ENCODE measurements at regions not wholly inside any gene's neighbourhood (a gene's known extent, or its start where the extent isn't known, plus 50 kb on each side); places are given as distances from the start of the nearest gene placed in this dataset.

- H3K27ac Mint-ChIP-seq, result no peak overlapping the region
- no peaks in the 10 kb centered on the region for H3K36me3 Mint-ChIP-seq
- no peaks in the 10 kb centered on the region for H3K36me3 ChIP-seq (ENCODE audit: control insufficient read depth in 2 of 3, insufficient read depth in 3 of 3, low read length in 3 of 3)
- H3K27me3 ChIP-seq (ENCODE audit: control insufficient read depth in 2 of 2, insufficient read depth in 2 of 2, low read length in 2 of 2), result no peaks in the 10 kb centered on the region
- CTCF ChIA-PET, result no interaction called here
- POLR2A ChIA-PET, result no interaction called here
- H3K9me3 Mint-ChIP-seq, result no peaks in the 10 kb centered on the region
- DNase-seq (no peak), ATAC-seq (no peak)
- no peaks in the 10 kb centered on the region for H3K9me3 ChIP-seq (ENCODE audit: control insufficient read depth in 2 of 3, low read length in 3 of 3)
- H3K4me3 Mint-ChIP-seq, result no peak overlapping the region
- no peaks in the 10 kb centered on the region for H3K4me1 Mint-ChIP-seq
- no peak overlapping the region for H3K4me3 ChIP-seq (ENCODE audit: low read length)
- peaks cover 0 to 9% (median 0%) of the 10 kb centered on the region in 5 donors for H3K27me3 Mint-ChIP-seq
- intact Hi-C loops (cut with micrococcal nuclease), result loop anchor here in 1 of 2 donors (5.0 kb wide), 1 partner anchor 206 kb away; no protein-coding TSS in a partner anchor
- H3K4me1 ChIP-seq (ENCODE audit: control insufficient read depth in 2 of 2, insufficient read depth in 2 of 2, low read length in 2 of 2), result no peaks in the 10 kb centered on the region
- no peak overlapping the region for H3K27ac ChIP-seq (ENCODE audit: low read depth, low read length)
These were observed 108.9 kb upstream of the USP25 start for GRCh38 chr21:15620892-15621291.

- Histone ChIP-seq H3K27me3 (ENCODE audit: control insufficient read depth in 2 of 2, insufficient read depth in 2 of 2, low read length in 2 of 2) (no peaks in the 10 kb centered on the region), H3K9me3 (ENCODE audit: control insufficient read depth in 2 of 3, low read length in 3 of 3) (no peaks in the 10 kb centered on the region), H3K27ac (ENCODE audit: low read depth, low read length) (no peak overlapping the region), H3K4me1 (ENCODE audit: control insufficient read depth in 2 of 2, insufficient read depth in 2 of 2, low read length in 2 of 2) (no peaks in the 10 kb centered on the region), H3K4me3 (ENCODE audit: low read length) (no peak overlapping the region), H3K36me3 (ENCODE audit: control insufficient read depth in 2 of 3, insufficient read depth in 3 of 3, low read length in 3 of 3) (no peaks in the 10 kb centered on the region)
- ATAC-seq, result no peak
- no peak for DNase-seq
- intact Hi-C loops (cut with micrococcal nuclease), result loop anchor here in 1 of 2 donors (5.0 kb wide), 1 partner anchor 203 kb away; no protein-coding TSS in a partner anchor
- Mint-ChIP-seq H3K36me3 (no peaks in the 10 kb centered on the region), H3K27me3 (peaks cover 0 to 9% (median 2%) of the 10 kb centered on the region in 5 donors), H3K9me3 (no peaks in the 10 kb centered on the region), H3K4me1 (no peaks in the 10 kb centered on the region), H3K4me3 (no peak overlapping the region), H3K27ac (no peak overlapping the region)
- POLR2A ChIA-PET, result no interaction called here
- CTCF ChIA-PET, result no interaction called here
These were observed 105.1 kb upstream of the USP25 start for GRCh38 chr21:15624646-15625045.

- H3K4me1 ChIP-seq (ENCODE audit: control insufficient read depth in 2 of 2, insufficient read depth in 2 of 2, low read length in 2 of 2), result no peaks in the 10 kb centered on the region
- no peak overlapping the region for H3K4me3 ChIP-seq (ENCODE audit: low read length)
- no peaks in the 10 kb centered on the region for H3K9me3 ChIP-seq (ENCODE audit: control insufficient read depth in 2 of 3, low read length in 3 of 3)
- Mint-ChIP-seq H3K27ac (no peak overlapping the region), H3K4me3 (no peak overlapping the region), H3K9me3 (no peaks in the 10 kb centered on the region), H3K4me1 (no peaks in the 10 kb centered on the region), H3K27me3 (peaks cover 0 to 9% (median 2%) of the 10 kb centered on the region in 5 donors), H3K36me3 (no peaks in the 10 kb centered on the region)
- DNase-seq (no peak), ATAC-seq (no peak)
- CTCF ChIA-PET, result interaction anchor here (0.7 kb wide), 1 partner anchor 158 kb away, joined by 3 read pairs; no protein-coding TSS in a partner anchor
- no peaks in the 10 kb centered on the region for H3K36me3 ChIP-seq (ENCODE audit: control insufficient read depth in 2 of 3, insufficient read depth in 3 of 3, low read length in 3 of 3)
- H3K27me3 ChIP-seq (ENCODE audit: control insufficient read depth in 2 of 2, insufficient read depth in 2 of 2, low read length in 2 of 2), result no peaks in the 10 kb centered on the region
- intact Hi-C loops (cut with micrococcal nuclease), result no loop called here
- POLR2A ChIA-PET, result no interaction called here
- no peak overlapping the region for H3K27ac ChIP-seq (ENCODE audit: low read depth, low read length)
These were observed 104.4 kb upstream of the USP25 start for GRCh38 chr21:15625363-15625762.

GRCh38 chr21:15626031-15626430, 103.8 kb upstream of the USP25 start:
- Mint-ChIP-seq H3K27ac (no peak overlapping the region), H3K4me1 (no peaks in the 10 kb centered on the region), H3K4me3 (no peak overlapping the region), H3K36me3 (no peaks in the 10 kb centered on the region), H3K27me3 (peaks cover 0 to 9% (median 2%) of the 10 kb centered on the region in 5 donors), H3K9me3 (no peaks in the 10 kb centered on the region)
- no peak for ATAC-seq
- POLR2A ChIA-PET, result no interaction called here
- intact Hi-C loops (cut with micrococcal nuclease), result no loop called here
- Histone ChIP-seq H3K36me3 (ENCODE audit: control insufficient read depth in 2 of 3, insufficient read depth in 3 of 3, low read length in 3 of 3) (no peaks in the 10 kb centered on the region), H3K27me3 (ENCODE audit: control insufficient read depth in 2 of 2, insufficient read depth in 2 of 2, low read length in 2 of 2) (no peaks in the 10 kb centered on the region), H3K4me1 (ENCODE audit: control insufficient read depth in 2 of 2, insufficient read depth in 2 of 2, low read length in 2 of 2) (no peaks in the 10 kb centered on the region), H3K9me3 (ENCODE audit: control insufficient read depth in 2 of 3, low read length in 3 of 3) (no peaks in the 10 kb centered on the region), H3K27ac (ENCODE audit: low read depth, low read length) (no peak overlapping the region), H3K4me3 (ENCODE audit: low read length) (no peak overlapping the region)
- no peak for DNase-seq
- CTCF ChIA-PET, result interaction anchor here (0.7 kb wide), 1 partner anchor 157 kb away, joined by 3 read pairs; no protein-coding TSS in a partner anchor

- Mint-ChIP-seq H3K4me3 (no peak overlapping the region), H3K4me1 (no peaks in the 10 kb centered on the region), H3K27me3 (peaks cover 0 to 9% (median 2%) of the 10 kb centered on the region in 5 donors), H3K36me3 (no peaks in the 10 kb centered on the region), H3K27ac (no peak overlapping the region), H3K9me3 (no peaks in the 10 kb centered on the region)
- no peak for ATAC-seq
- POLR2A ChIA-PET, result no interaction called here
- Histone ChIP-seq H3K27ac (ENCODE audit: low read depth, low read length) (no peak overlapping the region), H3K4me3 (ENCODE audit: low read length) (no peak overlapping the region), H3K9me3 (ENCODE audit: control insufficient read depth in 2 of 3, low read length in 3 of 3) (no peaks in the 10 kb centered on the region), H3K27me3 (ENCODE audit: control insufficient read depth in 2 of 2, insufficient read depth in 2 of 2, low read length in 2 of 2) (no peaks in the 10 kb centered on the region), H3K36me3 (ENCODE audit: control insufficient read depth in 2 of 3, insufficient read depth in 3 of 3, low read length in 3 of 3) (no peaks in the 10 kb centered on the region), H3K4me1 (ENCODE audit: control insufficient read depth in 2 of 2, insufficient read depth in 2 of 2, low read length in 2 of 2) (no peaks in the 10 kb centered on the region)
- CTCF ChIA-PET, result no interaction called here
- DNase-seq, result no peak
- intact Hi-C loops (cut with micrococcal nuclease), result no loop called here
These were observed 102.8 kb upstream of the USP25 start for GRCh38 chr21:15627011-15627410.

- Histone ChIP-seq H3K9me3 (ENCODE audit: control insufficient read depth in 2 of 3, low read length in 3 of 3) (no peaks in the 10 kb centered on the region), H3K4me3 (ENCODE audit: low read length) (no peak overlapping the region), H3K36me3 (ENCODE audit: control insufficient read depth in 2 of 3, insufficient read depth in 3 of 3, low read length in 3 of 3) (no peaks in the 10 kb centered on the region), H3K4me1 (ENCODE audit: control insufficient read depth in 2 of 2, insufficient read depth in 2 of 2, low read length in 2 of 2) (no peaks in the 10 kb centered on the region), H3K27ac (ENCODE audit: low read depth, low read length) (no peak overlapping the region), H3K27me3 (ENCODE audit: control insufficient read depth in 2 of 2, insufficient read depth in 2 of 2, low read length in 2 of 2) (no peaks in the 10 kb centered on the region)
- Mint-ChIP-seq H3K9me3 (no peaks in the 10 kb centered on the region), H3K36me3 (no peaks in the 10 kb centered on the region), H3K4me1 (no peaks in the 10 kb centered on the region), H3K27ac (no peak overlapping the region), H3K27me3 (peaks cover 0 to 9% (median 2%) of the 10 kb centered on the region in 5 donors), H3K4me3 (no peak overlapping the region)
- intact Hi-C loops (cut with micrococcal nuclease), result no loop called here
- DNase-seq (no peak), ATAC-seq (no peak)
- ChIA-PET CTCF (no interaction called here), POLR2A (no interaction called here)
These were observed 102.0 kb upstream of the USP25 start for GRCh38 chr21:15627823-15628222.

GRCh38 chr21:15631342-15631741, 98.4 kb upstream of the USP25 start:
- no peaks in the 10 kb centered on the region for H3K36me3 ChIP-seq (ENCODE audit: control insufficient read depth in 2 of 3, insufficient read depth in 3 of 3, low read length in 3 of 3)
- H3K9me3 ChIP-seq (ENCODE audit: control insufficient read depth in 2 of 3, low read length in 3 of 3), result no peaks in the 10 kb centered on the region
- Mint-ChIP-seq H3K9me3 (peaks cover 0 to 2% (median 0%) of the 10 kb centered on the region in 11 donors), H3K27me3 (peaks cover 0 to 2% (median 0%) of the 10 kb centered on the region in 5 donors), H3K4me1 (no peaks in the 10 kb centered on the region), H3K27ac (no peak overlapping the region), H3K36me3 (no peaks in the 10 kb centered on the region), H3K4me3 (no peak overlapping the region)
- CTCF ChIA-PET, result no interaction called here
- POLR2A ChIA-PET, result no interaction called here
- no peaks in the 10 kb centered on the region for H3K4me1 ChIP-seq (ENCODE audit: control insufficient read depth in 2 of 2, insufficient read depth in 2 of 2, low read length in 2 of 2)
- H3K27me3 ChIP-seq (ENCODE audit: control insufficient read depth in 2 of 2, insufficient read depth in 2 of 2, low read length in 2 of 2), result no peaks in the 10 kb centered on the region
- H3K4me3 ChIP-seq (ENCODE audit: low read length), result no peak overlapping the region
- intact Hi-C loops (cut with micrococcal nuclease), result no loop called here
- ATAC-seq (no peak), DNase-seq (no peak)
- no peak overlapping the region for H3K27ac ChIP-seq (ENCODE audit: low read depth, low read length)
